ENCODE measurements at regions not wholly inside any gene's neighbourhood (a gene's known extent, or its start where the extent isn't known, plus 50 kb on each side); places are given as distances from the start of the nearest gene placed in this dataset.

GRCh38 chr1:220325306-220325995 lies 53.2 kb upstream of the RAB3GAP2 start:
- TF ChIP-seq CTCF (IDR thresholded peaks at IDR 0.05; ENCODE audit: poor library complexity) = no peak
- no peak for TF ChIP-seq EZH2 (IDR thresholded peaks at IDR 0.05; ENCODE audit: borderline replicate concordance)

Measured in hepatocyte (in vitro differentiated cells).